ENCODE measurements at regions not wholly inside any gene's neighbourhood (a gene's known extent, or its start where the extent isn't known, plus 50 kb on each side); places are given as distances from the start of the nearest gene placed in this dataset.

DNA sequence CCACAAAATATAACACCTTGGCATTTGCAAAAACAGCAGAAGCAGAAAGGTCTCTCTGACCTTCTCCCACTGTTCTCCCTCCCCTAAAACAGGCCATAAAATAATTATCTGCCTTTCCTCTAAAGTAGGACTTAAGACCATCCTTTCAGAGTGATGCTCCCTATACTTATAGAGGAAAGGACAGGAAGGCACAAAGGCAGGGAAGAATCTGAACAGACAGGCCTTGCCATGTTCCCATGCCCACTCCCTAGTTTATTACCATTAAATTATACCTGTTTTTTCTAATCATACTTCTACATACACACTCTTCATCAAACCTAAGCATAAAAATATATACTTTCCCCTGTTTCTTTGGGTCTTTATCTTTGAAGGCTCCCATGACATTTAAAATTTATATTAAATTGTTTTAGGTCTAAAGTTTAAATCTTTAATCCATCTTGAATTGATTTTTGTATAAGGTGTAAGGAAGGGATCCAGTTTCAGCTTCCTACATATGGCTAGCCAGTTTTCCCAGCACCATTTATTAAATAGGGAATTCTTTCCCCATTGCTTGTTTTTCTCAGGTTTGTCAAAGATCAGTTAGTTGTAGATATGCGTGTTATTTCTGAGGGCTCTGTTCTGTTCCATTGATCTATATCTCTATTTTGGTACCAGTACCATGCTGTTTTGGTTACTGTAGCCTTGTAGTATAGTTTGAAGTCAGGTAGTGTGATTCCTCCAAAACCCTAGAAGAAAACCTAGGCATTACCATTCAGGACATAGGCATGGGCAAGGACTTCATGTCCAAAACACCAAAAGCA, 755.8 kb upstream of the ADGRB3 start (continued):
- TF ChIP-seq POLR2AphosphoS5 (IDR thresholded peaks at IDR 0.05; ENCODE audit: control insufficient read depth, insufficient read depth, low read depth, low read length) (peak; percentile 56; the same call in 1 of the 2 replicates), ZNF586 (CRISPR knock-in tag; conservative IDR thresholded peaks at IDR 0.05) (peak; percentile 85), THRAP3 (IDR thresholded peaks at IDR 0.05; ENCODE audit: borderline replicate concordance) (0 out of 2 replicates have a peak, but pooled peaks have one; percentile 73), CREBBP (IDR thresholded peaks at IDR 0.05; ENCODE audit: low read depth, low read length) (peak; percentile 82), POLR2H (tag; IDR thresholded peaks at IDR 0.05; ENCODE audit: low read depth) (peak; percentile 96), ERF (CRISPR knock-in tag; IDR thresholded peaks at IDR 0.05) (peak; percentile 99), ZBTB17 (CRISPR knock-in tag; IDR thresholded peaks at IDR 0.05) (peak; percentile 92), HOXB6 (CRISPR knock-in tag; IDR thresholded peaks at IDR 0.05; ENCODE audit: borderline replicate concordance) (peak; percentile 96), TCFL5 (CRISPR knock-in tag; conservative IDR thresholded peaks at IDR 0.05) (peak; percentile 78; the same call in 1 of the 2 replicates), POLR2B (IDR thresholded peaks at IDR 0.05; ENCODE audit: low read depth, partially characterized antibody) (peak; percentile 90), SMAD1 (IDR thresholded peaks at IDR 0.05; ENCODE audit: low read depth, low read length, partially characterized antibody) (peak; percentile 63)
- TF ChIP-seq, protein P1, sequence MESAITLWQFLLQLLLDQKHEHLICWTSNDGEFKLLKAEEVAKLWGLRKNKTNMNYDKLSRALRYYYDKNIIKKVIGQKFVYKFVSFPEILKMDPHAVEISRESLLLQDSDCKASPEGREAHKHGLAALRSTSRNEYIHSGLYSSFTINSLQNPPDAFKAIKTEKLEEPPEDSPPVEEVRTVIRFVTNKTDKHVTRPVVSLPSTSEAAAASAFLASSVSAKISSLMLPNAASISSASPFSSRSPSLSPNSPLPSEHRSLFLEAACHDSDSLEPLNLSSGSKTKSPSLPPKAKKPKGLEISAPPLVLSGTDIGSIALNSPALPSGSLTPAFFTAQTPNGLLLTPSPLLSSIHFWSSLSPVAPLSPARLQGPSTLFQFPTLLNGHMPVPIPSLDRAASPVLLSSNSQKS (CRISPR knock-in tag; IDR thresholded peaks at IDR 0.05), result peak; percentile 92
- TF ChIP-seq, protein P2, sequence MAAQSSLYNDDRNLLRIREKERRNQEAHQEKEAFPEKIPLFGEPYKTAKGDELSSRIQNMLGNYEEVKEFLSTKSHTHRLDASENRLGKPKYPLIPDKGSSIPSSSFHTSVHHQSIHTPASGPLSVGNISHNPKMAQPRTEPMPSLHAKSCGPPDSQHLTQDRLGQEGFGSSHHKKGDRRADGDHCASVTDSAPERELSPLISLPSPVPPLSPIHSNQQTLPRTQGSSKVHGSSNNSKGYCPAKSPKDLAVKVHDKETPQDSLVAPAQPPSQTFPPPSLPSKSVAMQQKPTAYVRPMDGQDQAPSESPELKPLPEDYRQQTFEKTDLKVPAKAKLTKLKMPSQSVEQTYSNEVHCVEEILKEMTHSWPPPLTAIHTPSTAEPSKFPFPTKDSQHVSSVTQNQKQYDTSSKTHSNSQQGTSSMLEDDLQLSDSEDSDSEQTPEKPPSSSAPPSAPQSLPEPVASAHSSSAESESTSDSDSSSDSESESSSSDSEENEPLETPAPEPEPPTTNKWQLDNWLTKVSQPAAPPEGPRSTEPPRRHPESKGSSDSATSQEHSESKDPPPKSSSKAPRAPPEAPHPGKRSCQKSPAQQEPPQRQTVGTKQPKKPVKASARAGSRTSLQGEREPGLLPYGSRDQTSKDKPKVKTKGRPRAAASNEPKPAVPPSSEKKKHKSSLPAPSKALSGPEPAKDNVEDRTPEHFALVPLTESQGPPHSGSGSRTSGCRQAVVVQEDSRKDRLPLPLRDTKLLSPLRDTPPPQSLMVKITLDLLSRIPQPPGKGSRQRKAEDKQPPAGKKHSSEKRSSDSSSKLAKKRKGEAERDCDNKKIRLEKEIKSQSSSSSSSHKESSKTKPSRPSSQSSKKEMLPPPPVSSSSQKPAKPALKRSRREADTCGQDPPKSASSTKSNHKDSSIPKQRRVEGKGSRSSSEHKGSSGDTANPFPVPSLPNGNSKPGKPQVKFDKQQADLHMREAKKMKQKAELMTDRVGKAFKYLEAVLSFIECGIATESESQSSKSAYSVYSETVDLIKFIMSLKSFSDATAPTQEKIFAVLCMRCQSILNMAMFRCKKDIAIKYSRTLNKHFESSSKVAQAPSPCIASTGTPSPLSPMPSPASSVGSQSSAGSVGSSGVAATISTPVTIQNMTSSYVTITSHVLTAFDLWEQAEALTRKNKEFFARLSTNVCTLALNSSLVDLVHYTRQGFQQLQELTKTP (IDR thresholded peaks at IDR 0.05; ENCODE audit: low read depth in 1 of 2, partially characterized antibody in 2 of 2), result peak in 1 of 2 experiments; percentile 16

Data from K562 (cell line).